GM23248 (cell line): ENCODE measurements at regions not wholly inside any gene's neighbourhood (a gene's known extent, or its start where the extent isn't known, plus 50 kb on each side); places are given as distances from the start of the nearest gene placed in this dataset.

ENCODE experiments used
- DNase-seq: peaks from one replicate; pipeline ENCODE4 v3.0.0-alpha.2; 2015
- H2AFZ ChIP-seq: fragments of 200-600 bp; sonication (generic); 2 replicates; pipeline ENCODE4 v1.6.1; 2016; ENCODE audit warnings: antibody characterized with exemption
- H3F3A ChIP-seq: fragments of 200-600 bp; sonication (generic); 2 replicates; pipeline ENCODE4 v1.6.1; 2016; ENCODE audit warnings: mild to moderate bottlenecking, antibody characterized with exemption, mixed run types; ENCODE audit not compliant: insufficient read depth
- H3K27ac ChIP-seq: fragments of 200-600 bp; sonication (generic); 2 replicates; pipeline ENCODE4 v1.5.1; 2016; ENCODE audit warnings: mild to moderate bottlenecking
- H3K27me3 ChIP-seq: fragments of 200-600 bp; sonication (generic); replicated peaks from 2 replicates; pipeline ENCODE4 v1.6.1; 2016; ENCODE audit warnings: mild to moderate bottlenecking; ENCODE audit not compliant: insufficient read depth
- H3K36me3 ChIP-seq: fragments of 200-600 bp; sonication (generic); 2 replicates; pipeline ENCODE4 v1.6.1; 2016; ENCODE audit warnings: low read depth, mild to moderate bottlenecking
- H3K4me1 ChIP-seq: fragments of 200-600 bp; sonication (generic); 2 replicates; pipeline ENCODE4 v1.6.1; 2016; ENCODE audit warnings: mild to moderate bottlenecking; ENCODE audit not compliant: insufficient read depth
- H3K4me2 ChIP-seq: fragments of 200-600 bp; sonication (generic); one replicate; pipeline ENCODE4 v1.6.1; 2016; ENCODE audit warnings: mild to moderate bottlenecking; ENCODE audit not compliant: unreplicated experiment
- H3K4me3 ChIP-seq: fragments of 200-600 bp; sonication (generic); 2 replicates; pipeline ENCODE4 v1.5.1; 2016; ENCODE audit warnings: mild to moderate bottlenecking
- H3K79me2 ChIP-seq: fragments of 200-600 bp; sonication (generic); 2 replicates; pipeline ENCODE4 v1.6.1; 2016; ENCODE audit warnings: mild to moderate bottlenecking; ENCODE audit not compliant: insufficient read depth
- H3K9ac ChIP-seq: fragments of 200-600 bp; sonication (generic); 2 replicates; pipeline ENCODE4 v1.6.1; 2016; ENCODE audit warnings: mild to moderate bottlenecking
- H3K9me2 ChIP-seq: fragments of 200-600 bp; sonication (generic); 2 replicates; pipeline ENCODE4 v1.6.1; 2016; ENCODE audit warnings: mixed run types, mild to moderate bottlenecking, moderate library complexity; ENCODE audit not compliant: insufficient read depth
- H3K9me3 ChIP-seq: fragments of 200-600 bp; sonication (generic); one replicate; pipeline ENCODE4 v1.6.1; 2017; ENCODE audit warnings: low read depth
- H4K20me1 ChIP-seq: fragments of 200-600 bp; sonication (generic); 2 replicates; pipeline ENCODE4 v1.6.0; 2016; ENCODE audit not compliant: insufficient read depth
- EZH2 ChIP-seq: fragments of 200-600 bp; sonication (generic); IDR thresholded peaks from 2 replicates; pipeline ENCODE4 v1.6.1; 2018; ENCODE audit warnings: antibody characterized with exemption, mild to moderate bottlenecking; ENCODE audit not compliant: insufficient read depth, poor library complexity, severe bottlenecking
- EZH2phosphoT487 ChIP-seq: fragments of 200-600 bp; sonication (generic); IDR thresholded peaks from 2 replicates; pipeline ENCODE4 v1.6.1; 2018; ENCODE audit warnings: antibody characterized with exemption, moderate library complexity, mild to moderate bottlenecking, low read depth; ENCODE audit not compliant: insufficient read depth
- WGBS, 2 experiments: methylation state at CpG; one replicate each; pipeline ENCODE4 v1.1.6; 2015 to 2017; ENCODE audit warnings: low lambda C conversion rate in 2 of 2, low coverage in 1 of 2; ENCODE audit errors: missing lambda C conversion rate in 2 of 2; 5-methylcytosine and 5-hydroxymethylcytosine counted together
- in situ Hi-C: fragments of 300-500 bp; cut with MboI; formaldehyde crosslinking; loops from 2 replicates; pipeline ENCODE4 v1.15.0; 2020

DNA sequence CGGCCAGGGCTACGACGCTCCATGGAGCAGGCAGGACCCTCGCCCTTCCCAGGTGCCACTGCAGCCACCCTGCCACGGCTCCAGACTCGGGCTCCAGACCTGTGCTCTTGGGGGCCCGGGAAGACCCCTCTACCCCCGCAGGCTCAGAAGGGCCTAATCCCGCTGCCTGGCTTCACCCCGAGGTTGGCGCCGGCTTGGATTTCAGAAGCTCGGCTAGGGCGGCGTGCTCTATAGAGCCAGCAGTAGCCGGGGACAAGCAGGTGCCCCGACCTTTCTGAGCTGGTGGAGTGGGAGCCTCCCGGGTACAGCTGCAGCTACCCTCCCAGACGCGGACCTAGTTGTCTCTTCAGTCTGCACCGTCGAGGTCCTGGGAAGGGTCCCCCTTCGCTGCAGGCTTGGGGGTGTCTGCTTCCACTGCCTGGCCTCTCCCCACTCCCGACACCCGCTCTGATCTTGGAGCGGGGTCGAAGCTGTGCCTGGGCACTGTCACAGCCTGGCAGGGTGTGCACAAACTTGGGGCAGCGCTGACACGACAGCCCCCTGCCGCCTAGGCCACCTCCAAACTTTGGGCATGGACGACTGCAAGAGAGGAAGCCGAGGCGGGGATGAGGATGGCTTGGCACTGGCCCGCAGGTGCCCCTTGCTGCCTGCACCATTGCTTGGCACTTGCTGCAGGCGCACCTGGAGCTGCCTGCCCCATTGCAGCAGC is 1366.1 kb upstream of the CDH9 start:
- Histone ChIP-seq H3F3A (no peaks in the 10 kb centered on the region), H3K4me1 (no peaks in the 10 kb centered on the region), H3K9me3 (no peaks in the 10 kb centered on the region), H3K79me2 (no peaks in the 10 kb centered on the region), H2AFZ (no peak overlapping the region), H4K20me1 (no peaks in the 10 kb centered on the region), H3K27me3 (no peaks in the 10 kb centered on the region), H3K4me2 (no peak overlapping the region), H3K9ac (no peak overlapping the region), H3K36me3 (no peaks in the 10 kb centered on the region), H3K27ac (no peak overlapping the region), H3K4me3 (no peak overlapping the region), H3K9me2 (no peaks in the 10 kb centered on the region)
- in situ Hi-C loops: no loop called here
- TF ChIP-seq EZH2phosphoT487: no peak
- no peak for TF ChIP-seq EZH2
- 60 to 68% methylated on average over 31 to 35 of the region's 35 CpGs for WGBS, 2 experiments
- DNase-seq: no peak

GRCh38 chr5:28403846-28404245 is 1365.5 kb upstream of the CDH9 start:
- H4K20me1 ChIP-seq: no peaks in the 10 kb centered on the region
- H3K36me3 ChIP-seq: no peaks in the 10 kb centered on the region
- no peaks in the 10 kb centered on the region for H3K4me1 ChIP-seq
- no peak overlapping the region for H2AFZ ChIP-seq
- no peak for TF ChIP-seq EZH2
- no peak for TF ChIP-seq EZH2phosphoT487
- no peaks in the 10 kb centered on the region for H3K27me3 ChIP-seq
- H3K9me3 ChIP-seq: no peaks in the 10 kb centered on the region
- no peak overlapping the region for H3K4me3 ChIP-seq
- H3K9me2 ChIP-seq: no peaks in the 10 kb centered on the region
- H3K79me2 ChIP-seq: no peaks in the 10 kb centered on the region
- 40 to 44% methylated on average over 5 of the region's 5 CpGs for WGBS, 2 experiments
- no peaks in the 10 kb centered on the region for H3F3A ChIP-seq
- no peak for DNase-seq
- in situ Hi-C loops: no loop called here
- H3K27ac ChIP-seq: no peak overlapping the region
- H3K4me2 ChIP-seq: no peak overlapping the region
- H3K9ac ChIP-seq: no peak overlapping the region

- no peak overlapping the region for H3K27ac ChIP-seq
- no peak overlapping the region for H3K4me3 ChIP-seq
- H2AFZ ChIP-seq: no peak overlapping the region
- in situ Hi-C loops: no loop called here
- H3K27me3 ChIP-seq: no peaks in the 10 kb centered on the region
- H3K79me2 ChIP-seq: no peaks in the 10 kb centered on the region
- H3K4me2 ChIP-seq: no peak overlapping the region
- WGBS, 2 experiments: 17 to 25% methylated on average over 3 of the region's 3 CpGs
- TF ChIP-seq EZH2 (no peak), EZH2phosphoT487 (no peak)
- DNase-seq: no peak
- no peaks in the 10 kb centered on the region for H4K20me1 ChIP-seq
- H3K9ac ChIP-seq: no peak overlapping the region
- no peaks in the 10 kb centered on the region for H3F3A ChIP-seq
- H3K36me3 ChIP-seq: no peaks in the 10 kb centered on the region
- H3K4me1 ChIP-seq: no peaks in the 10 kb centered on the region
- H3K9me2 ChIP-seq: no peaks in the 10 kb centered on the region
- H3K9me3 ChIP-seq: no peaks in the 10 kb centered on the region
These were observed 1364.4 kb upstream of the CDH9 start for GRCh38 chr5:28402590-28403301.

- H3K36me3 ChIP-seq: no peaks in the 10 kb centered on the region
- no peak for DNase-seq
- H3K4me1 ChIP-seq: no peaks in the 10 kb centered on the region
- H3K4me2 ChIP-seq: no peak overlapping the region
- no peak for TF ChIP-seq EZH2
- TF ChIP-seq EZH2phosphoT487: no peak
- H3K79me2 ChIP-seq: no peaks in the 10 kb centered on the region
- no peak overlapping the region for H3K27ac ChIP-seq
- no peaks in the 10 kb centered on the region for H3K9me3 ChIP-seq
- in situ Hi-C loops: no loop called here
- no peak overlapping the region for H3K9ac ChIP-seq
- H2AFZ ChIP-seq: no peak overlapping the region
- 0 to 3% methylated on average over 2 of the region's 2 CpGs for WGBS, 2 experiments
- H3K27me3 ChIP-seq: no peaks in the 10 kb centered on the region
- H3K9me2 ChIP-seq: no peaks in the 10 kb centered on the region
- H3F3A ChIP-seq: no peaks in the 10 kb centered on the region
- H3K4me3 ChIP-seq: no peak overlapping the region
- H4K20me1 ChIP-seq: no peaks in the 10 kb centered on the region
These were observed 1361.7 kb upstream of the CDH9 start for GRCh38 chr5:28400076-28400475.
